ENCODE measurements at regions not wholly inside any gene's neighbourhood (a gene's known extent, or its start where the extent isn't known, plus 50 kb on each side); places are given as distances from the start of the nearest gene placed in this dataset.

- TF ChIP-seq CTCF (IDR thresholded peaks at IDR 0.05): no peak
- TF ChIP-seq ZFX (IDR thresholded peaks at IDR 0.05; ENCODE audit: borderline replicate concordance): no peak
Measured at GRCh38 chr13:37364956-37365355, 233.6 kb downstream of the POSTN start.
